ENCODE measurements at regions not wholly inside any gene's neighbourhood (a gene's known extent, or its start where the extent isn't known, plus 50 kb on each side); places are given as distances from the start of the nearest gene placed in this dataset.

DNA sequence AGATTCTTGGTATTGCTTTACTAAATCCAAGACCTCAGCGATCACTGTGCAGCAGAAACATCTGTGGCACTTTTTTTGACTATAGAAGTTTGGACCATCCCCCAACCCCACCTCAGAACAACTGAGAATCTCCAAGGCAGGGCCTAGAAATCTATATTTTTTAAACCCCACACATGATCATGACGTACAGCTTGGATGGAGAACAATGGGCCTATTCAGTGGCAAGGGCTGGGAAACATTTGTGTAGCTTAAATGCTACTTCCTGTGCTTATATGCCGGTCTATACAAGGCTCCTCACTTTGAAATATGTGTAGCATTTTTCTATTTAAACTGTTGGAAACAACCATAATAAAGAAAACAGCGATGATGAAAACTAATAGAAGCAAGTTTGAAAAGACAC is 55.1 kb upstream of the SPRED1 start:
- peaks cover 19% of the 10 kb centered on the region for H3K4me1 Mint-ChIP-seq
- H3K27ac Mint-ChIP-seq, result no peak overlapping the region
- no peaks in the 10 kb centered on the region for H3K27me3 Mint-ChIP-seq (ENCODE audit: low read depth)
- H3K9me3 Mint-ChIP-seq, result no peaks in the 10 kb centered on the region
- no peak for TF ChIP-seq CTCF (IDR thresholded peaks at IDR 0.05; ENCODE audit: unreplicated experiment in 3 of 3)
- H3K36me3 Mint-ChIP-seq (ENCODE audit: low read depth), result no peaks in the 10 kb centered on the region
- no peak overlapping the region for H3K4me3 Mint-ChIP-seq

DNA sequence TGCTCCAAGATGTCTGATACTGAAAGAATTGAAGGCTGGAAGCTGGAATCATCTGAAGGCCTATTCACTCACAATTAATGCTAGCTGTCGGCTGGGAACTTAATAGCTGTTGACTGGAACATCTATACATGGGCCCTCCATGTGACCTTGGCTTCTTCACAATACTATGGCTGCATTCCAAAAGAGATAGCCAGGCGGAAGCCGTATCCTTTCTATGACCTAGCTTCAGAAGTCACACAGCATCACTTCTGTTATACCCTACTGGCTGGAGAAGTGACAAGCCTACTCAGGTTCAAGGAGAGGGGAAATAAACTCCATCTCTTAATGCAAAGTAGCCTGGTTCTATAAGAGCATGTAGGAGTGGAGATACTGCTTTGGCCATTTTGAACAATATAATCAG is 50.9 kb upstream of the SPRED1 start:
- Mint-ChIP-seq H3K36me3 (ENCODE audit: low read depth) (no peaks in the 10 kb centered on the region), H3K4me1 (peaks cover 37% of the 10 kb centered on the region), H3K9me3 (peaks cover 2% of the 10 kb centered on the region), H3K27ac (peak overlapping the region; percentile 35 to 89 (median 59)), H3K4me3 (no peak overlapping the region), H3K27me3 (ENCODE audit: low read depth) (no peaks in the 10 kb centered on the region)
- TF ChIP-seq CTCF (IDR thresholded peaks at IDR 0.05; ENCODE audit: unreplicated experiment in 3 of 3), result no peak

DNA sequence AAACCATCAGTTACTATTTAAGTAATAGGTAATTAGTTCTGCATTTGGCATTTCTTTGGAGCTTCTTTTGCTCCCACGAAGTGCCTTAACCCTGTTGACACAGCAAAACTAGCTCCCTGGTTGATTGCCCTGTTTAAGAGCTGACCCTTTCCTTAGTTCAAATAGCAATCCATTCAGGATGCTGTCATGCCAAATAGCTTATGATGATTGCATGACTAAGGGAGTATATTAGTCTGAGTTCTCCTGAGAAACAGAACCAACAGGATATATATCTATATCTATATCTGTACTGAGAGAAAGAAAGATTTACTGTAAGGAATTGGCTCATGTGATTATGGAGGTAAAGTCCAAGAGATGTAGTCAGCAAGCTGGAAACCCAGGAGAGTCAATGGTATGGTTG is 50.3 kb upstream of the SPRED1 start:
- H3K27ac Mint-ChIP-seq, result peak overlapping the region; percentile 32 to 89 (median 59)
- H3K4me1 Mint-ChIP-seq, result peaks cover 42% of the 10 kb centered on the region

More for the DNA sequence above, 50.3 kb upstream of the SPRED1 start:
- H3K9me3 Mint-ChIP-seq, result peaks cover 2% of the 10 kb centered on the region
- H3K36me3 Mint-ChIP-seq (ENCODE audit: low read depth), result no peaks in the 10 kb centered on the region
- H3K27me3 Mint-ChIP-seq (ENCODE audit: low read depth), result no peaks in the 10 kb centered on the region
- no peak overlapping the region for H3K4me3 Mint-ChIP-seq
- no peak for TF ChIP-seq CTCF (IDR thresholded peaks at IDR 0.05; ENCODE audit: unreplicated experiment in 3 of 3)

Measured in nephron (organoid).